Fibroblast of pulmonary artery (primary cell): ENCODE measurements at regions not wholly inside any gene's neighbourhood (a gene's known extent, or its start where the extent isn't known, plus 50 kb on each side); places are given as distances from the start of the nearest gene placed in this dataset.
"Not testable (repeated sequence)": the region's sequence is repeated elsewhere in the genome, so short reads cannot be mapped to it uniquely, and the experiment has no call there.

ENCODE experiments used
- DNase-seq: peaks from one replicate; pipeline ENCODE4 v3.0.0-alpha.2; 2010; ENCODE audit warnings: low read depth
- H3K4me3 ChIP-seq: replicated peaks from 2 replicates; pipeline ENCODE4 v1.5.1; 2011; ENCODE audit warnings: low read depth, mild to moderate bottlenecking, control low read depth, low read length, moderate library complexity
- TF ChIP-seq, protein P1 (sequence below): IDR thresholded peaks from 2 replicates; pipeline ENCODE4 v1.5.1; 2011; ENCODE audit warnings: mild to moderate bottlenecking, control low read depth, low read length, inconsistent platforms; ENCODE audit errors: missing control alignments

DNA sequence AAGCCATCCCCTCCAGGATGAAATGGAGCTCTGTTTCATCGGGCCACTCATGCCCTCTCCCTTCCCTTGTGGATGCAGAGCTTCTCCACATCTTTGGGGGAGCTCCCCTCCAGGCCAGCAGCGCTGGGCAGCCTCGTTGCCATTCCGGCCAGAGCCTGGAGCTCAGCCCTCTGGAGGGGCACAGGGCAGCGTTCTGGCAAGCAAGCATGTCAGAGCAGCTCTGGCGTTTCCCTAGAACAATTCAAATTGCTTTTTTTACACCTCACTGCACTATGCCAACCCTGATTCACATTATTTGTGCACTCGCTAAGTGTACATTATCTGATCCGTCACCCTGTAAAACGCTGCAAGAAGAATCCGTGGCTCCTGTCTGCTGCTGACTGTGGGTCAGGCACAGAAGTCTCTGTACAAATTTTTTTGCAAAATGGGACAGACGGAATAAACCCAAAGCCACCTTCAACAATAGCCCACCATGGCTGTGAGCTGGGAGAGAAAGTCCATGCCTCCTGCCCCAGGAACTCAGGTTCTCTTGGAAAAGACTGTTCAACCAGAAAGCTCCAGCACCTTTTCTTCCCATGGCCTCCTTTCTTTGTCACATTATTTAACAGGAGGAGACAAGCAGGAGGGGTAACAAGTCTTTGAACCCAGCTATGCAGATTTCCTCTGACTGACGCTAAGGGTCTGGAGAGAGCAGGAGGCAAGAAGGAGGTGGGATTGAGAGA is 139.5 kb upstream of the CADM1 start:
- no peak overlapping the region for H3K4me3 ChIP-seq
- TF ChIP-seq, protein P1, sequence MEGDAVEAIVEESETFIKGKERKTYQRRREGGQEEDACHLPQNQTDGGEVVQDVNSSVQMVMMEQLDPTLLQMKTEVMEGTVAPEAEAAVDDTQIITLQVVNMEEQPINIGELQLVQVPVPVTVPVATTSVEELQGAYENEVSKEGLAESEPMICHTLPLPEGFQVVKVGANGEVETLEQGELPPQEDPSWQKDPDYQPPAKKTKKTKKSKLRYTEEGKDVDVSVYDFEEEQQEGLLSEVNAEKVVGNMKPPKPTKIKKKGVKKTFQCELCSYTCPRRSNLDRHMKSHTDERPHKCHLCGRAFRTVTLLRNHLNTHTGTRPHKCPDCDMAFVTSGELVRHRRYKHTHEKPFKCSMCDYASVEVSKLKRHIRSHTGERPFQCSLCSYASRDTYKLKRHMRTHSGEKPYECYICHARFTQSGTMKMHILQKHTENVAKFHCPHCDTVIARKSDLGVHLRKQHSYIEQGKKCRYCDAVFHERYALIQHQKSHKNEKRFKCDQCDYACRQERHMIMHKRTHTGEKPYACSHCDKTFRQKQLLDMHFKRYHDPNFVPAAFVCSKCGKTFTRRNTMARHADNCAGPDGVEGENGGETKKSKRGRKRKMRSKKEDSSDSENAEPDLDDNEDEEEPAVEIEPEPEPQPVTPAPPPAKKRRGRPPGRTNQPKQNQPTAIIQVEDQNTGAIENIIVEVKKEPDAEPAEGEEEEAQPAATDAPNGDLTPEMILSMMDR = no peak
- no peak for DNase-seq

DNA sequence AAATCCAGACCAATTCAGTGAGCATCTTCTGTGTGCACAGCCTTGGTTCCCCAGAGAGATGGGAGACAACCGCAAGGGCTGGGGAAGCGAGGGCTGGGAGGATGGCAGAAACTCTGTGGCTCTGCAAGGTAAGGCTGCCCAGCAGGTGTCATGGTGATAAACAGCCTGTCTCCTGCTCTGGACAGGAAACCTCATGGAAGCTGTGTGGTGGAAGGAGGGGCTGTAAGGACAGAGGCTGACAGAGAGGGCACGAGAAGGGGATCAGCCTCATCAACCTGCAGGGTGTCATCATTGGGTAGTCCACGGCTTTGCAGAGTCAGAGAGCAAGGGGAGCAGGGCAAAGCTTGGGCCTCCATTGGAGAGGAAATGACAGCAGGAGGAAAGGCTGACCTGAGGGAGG is 138.4 kb upstream of the CADM1 start:
- no peak overlapping the region for H3K4me3 ChIP-seq
- TF ChIP-seq, protein P1 = no peak
- no peak for DNase-seq

DNA sequence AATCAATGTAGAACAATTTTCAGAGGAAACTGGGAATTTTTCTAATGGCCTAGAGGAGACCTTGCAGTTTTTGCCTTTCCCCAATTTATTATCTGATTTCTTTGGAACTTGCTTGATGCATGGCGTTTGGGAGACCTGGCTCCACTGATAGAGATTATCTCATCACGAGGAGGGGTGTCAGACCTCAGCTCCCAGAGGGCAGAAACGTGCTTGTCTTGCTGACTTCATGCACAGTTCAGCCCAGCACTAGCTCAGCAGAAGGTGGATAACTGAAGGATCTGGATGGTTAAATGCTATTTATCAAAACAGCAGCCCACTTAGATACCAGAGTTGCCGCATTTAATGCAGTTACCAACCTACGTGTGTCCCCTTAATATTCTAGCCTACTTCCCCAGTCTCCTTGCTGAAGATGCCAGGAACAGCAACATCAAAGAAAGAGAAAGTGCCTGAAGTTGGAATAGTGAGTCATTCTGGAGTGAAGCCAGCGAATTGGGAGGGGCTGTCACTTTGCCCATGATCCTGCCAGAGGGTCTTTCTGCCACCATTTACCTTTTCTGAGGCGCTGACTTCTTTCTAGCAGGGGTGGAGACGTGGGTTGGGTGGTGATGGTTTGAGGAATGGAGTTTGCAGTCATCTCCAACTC is 133.5 kb upstream of the CADM1 start:
- H3K4me3 ChIP-seq = no peak overlapping the region
- no peak for DNase-seq
- TF ChIP-seq, protein P1 = no peak

DNA sequence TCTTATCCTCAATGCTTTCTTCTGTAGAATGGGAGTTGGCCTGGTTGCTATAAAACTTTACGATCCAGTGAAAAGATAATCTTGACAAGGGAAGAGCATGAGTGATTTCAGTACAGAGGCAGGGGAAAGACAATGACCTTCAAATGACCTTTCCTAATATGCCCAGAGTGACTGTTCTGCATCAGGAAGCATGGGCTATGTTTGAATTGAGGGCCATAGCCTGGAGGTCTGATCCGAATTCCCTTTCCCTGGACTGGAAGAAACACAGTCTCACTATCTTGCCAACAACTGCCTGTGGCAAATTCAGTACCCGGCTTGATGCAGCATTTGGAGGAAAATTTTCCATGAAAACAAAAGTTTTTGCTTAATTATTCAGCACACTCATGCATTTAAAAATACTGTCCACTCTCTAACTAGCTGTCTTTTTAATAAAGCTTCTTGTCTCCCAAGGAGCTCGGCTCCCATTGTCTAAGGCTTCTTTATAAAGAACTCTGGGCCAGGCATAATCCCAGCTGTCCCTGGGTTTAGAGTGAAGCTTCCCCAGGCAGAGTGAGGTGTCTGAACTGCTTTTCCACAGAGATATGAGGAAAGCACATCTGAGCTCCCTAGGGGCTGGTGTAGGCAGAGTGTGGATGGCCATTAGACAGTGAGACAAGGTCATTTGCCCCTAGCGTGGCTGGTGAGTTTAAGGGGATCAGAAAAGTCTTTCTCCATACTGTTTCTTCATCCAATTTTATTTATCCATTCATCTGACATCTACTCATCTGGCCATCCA is 132.7 kb upstream of the CADM1 start:
- TF ChIP-seq, protein P1 = no peak
- DNase-seq = no peak
- H3K4me3 ChIP-seq = no peak overlapping the region

DNA sequence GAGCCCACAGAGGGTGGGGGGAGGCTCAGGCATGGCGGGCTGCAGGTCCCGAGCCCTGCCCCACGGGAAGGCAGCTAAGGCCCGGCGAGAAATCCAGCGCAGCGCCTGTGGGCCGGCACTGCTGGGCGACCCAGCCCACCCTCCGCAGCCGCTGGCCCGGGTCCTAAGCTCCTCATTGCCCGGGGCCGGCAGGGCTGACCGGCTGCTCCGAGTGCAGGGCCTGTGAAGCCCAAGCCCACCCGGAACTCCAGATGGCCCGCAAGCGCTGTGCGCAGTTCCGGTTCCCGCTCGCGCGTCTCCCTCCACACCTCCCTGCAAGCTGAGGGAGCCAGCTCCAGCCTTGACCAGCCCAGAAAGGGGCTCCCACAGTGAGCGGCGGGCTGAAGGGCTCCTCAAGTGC is 129.8 kb upstream of the CADM1 start:
- not testable (repeated sequence) for DNase-seq, H3K4me3 ChIP-seq

DNA sequence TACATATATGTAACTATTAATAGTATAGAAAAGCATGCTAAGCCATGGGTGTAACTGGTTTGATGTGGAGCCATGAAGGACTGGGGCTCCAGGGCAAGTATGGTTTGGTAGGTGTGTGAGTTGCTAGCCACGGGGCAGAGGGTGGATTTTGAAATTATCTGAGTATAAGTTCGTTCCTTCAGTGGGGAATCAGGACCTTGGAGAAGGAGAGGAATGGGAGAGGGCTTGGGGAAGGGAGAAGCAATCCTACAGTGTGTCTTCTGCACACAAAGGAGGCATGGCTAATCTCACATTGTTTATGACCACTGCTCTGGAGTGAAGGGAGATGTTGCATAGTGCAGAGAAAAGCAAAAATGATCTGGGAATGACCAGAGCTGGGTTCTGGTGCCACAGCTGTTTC is 127.8 kb upstream of the CADM1 start:
- no peak overlapping the region for H3K4me3 ChIP-seq
- no peak for DNase-seq
- TF ChIP-seq, protein P1 = no peak

DNA sequence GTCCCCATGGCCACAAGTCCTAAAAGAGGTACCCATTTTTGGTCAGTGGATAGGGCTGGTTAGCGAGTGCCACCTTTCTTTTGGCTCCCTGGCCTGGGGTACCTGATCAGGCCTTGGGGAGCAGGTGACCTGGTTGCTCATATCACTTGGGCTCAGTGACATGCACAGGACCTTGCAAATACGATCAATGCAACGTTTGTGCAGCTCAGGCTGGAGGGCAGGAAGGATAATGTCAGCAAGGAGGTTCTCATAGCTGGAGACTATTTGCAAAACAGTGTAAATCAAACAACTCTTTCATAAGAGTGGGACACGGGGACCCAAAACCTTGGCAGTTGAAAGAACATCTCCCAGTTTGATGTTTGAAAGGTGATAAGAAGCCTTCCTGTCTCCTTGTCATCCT is 127.4 kb upstream of the CADM1 start:
- TF ChIP-seq, protein P1 = no peak
- no peak for DNase-seq
- H3K4me3 ChIP-seq = no peak overlapping the region
